Anterior cingulate cortex (tissue), 58 donors: ENCODE measurements at regions not wholly inside any gene's neighbourhood (a gene's known extent, or its start where the extent isn't known, plus 50 kb on each side); places are given as distances from the start of the nearest gene placed in this dataset.
"Not testable (repeated sequence)": the region's sequence is repeated elsewhere in the genome, so short reads cannot be mapped to it uniquely, and the experiment has no call there.

Experiments used
- DNase-seq, 58 donors: peaks; one replicate each; lab custom pipeline; 2025; lab: John Stamatoyannopoulos, UW

- DNase-seq: no peak
These were observed 121.5 kb upstream of the FHIT start for GRCh38 chr3:61372723-61373122.

GRCh38 chr3:61378311-61378710, 127.1 kb upstream of the FHIT start:
- no peak for DNase-seq

GRCh38 chr3:61381745-61382392, 130.6 kb upstream of the FHIT start:
- peak in 2 of 58 donors; percentile 3 to 17 for DNase-seq

GRCh38 chr3:61387817-61388216, 136.6 kb upstream of the FHIT start:
- no peak for DNase-seq

GRCh38 chr3:61393480-61393947, 142.3 kb upstream of the FHIT start:
- not testable (repeated sequence) for DNase-seq

GRCh38 chr3:61401359-61401758, 150.1 kb upstream of the FHIT start:
- DNase-seq: no peak

- no peak for DNase-seq
These were observed 154.0 kb upstream of the PTPRG start for GRCh38 chr3:61407397-61407796.

- DNase-seq: no peak
These were observed 151.7 kb upstream of the PTPRG start for GRCh38 chr3:61409638-61410037.

- DNase-seq: not testable (repeated sequence)
These were observed 151.0 kb upstream of the PTPRG start for GRCh38 chr3:61410358-61410757.

GRCh38 chr3:61411009-61411662, 150.2 kb upstream of the PTPRG start:
- DNase-seq: no peak

GRCh38 chr3:61414456-61414855, 146.9 kb upstream of the PTPRG start:
- DNase-seq: no peak

GRCh38 chr3:61415201-61415600, 146.2 kb upstream of the PTPRG start:
- no peak for DNase-seq

GRCh38 chr3:61416618-61417017, 144.8 kb upstream of the PTPRG start:
- DNase-seq: no peak

- DNase-seq: no peak
These were observed 144.0 kb upstream of the PTPRG start for GRCh38 chr3:61417352-61417751.

GRCh38 chr3:61420136-61420759, 141.1 kb upstream of the PTPRG start:
- no peak for DNase-seq

GRCh38 chr3:61422945-61423673, 138.3 kb upstream of the PTPRG start:
- DNase-seq: peak in 3 of 58 donors; percentile 1 to 25 (median 7)

GRCh38 chr3:61425356-61425755, 136.0 kb upstream of the PTPRG start:
- DNase-seq: no peak

GRCh38 chr3:61429106-61429505, 132.3 kb upstream of the PTPRG start:
- no peak for DNase-seq

GRCh38 chr3:61434901-61435300, 126.5 kb upstream of the PTPRG start:
- DNase-seq: not testable (repeated sequence)

GRCh38 chr3:61435361-61435760, 126.0 kb upstream of the PTPRG start:
- not testable (repeated sequence) for DNase-seq
